ENCODE measurements at regions not wholly inside any gene's neighbourhood (a gene's known extent, or its start where the extent isn't known, plus 50 kb on each side); places are given as distances from the start of the nearest gene placed in this dataset.

DNA sequence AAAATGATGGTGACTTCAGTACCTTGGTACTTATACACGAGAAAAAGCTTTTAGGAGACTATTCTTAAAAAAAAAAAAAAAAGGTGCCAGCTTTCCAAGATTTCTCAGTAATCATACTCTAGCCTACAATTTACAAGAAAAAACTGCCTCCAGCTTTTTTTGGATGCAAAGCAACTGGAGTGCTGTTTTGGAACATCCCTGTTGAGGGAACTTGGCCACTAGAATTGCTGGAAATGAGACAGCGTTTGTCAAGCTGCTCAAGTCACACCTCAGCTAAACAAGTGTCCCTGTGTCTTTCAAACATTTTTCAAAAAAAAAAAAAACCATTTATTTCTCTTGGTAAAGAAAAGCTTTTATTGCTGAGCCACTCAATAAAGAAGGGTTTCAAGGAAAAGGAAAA lies 413.1 kb upstream of the ARGLU1 start:
- TF ChIP-seq POLR2A (IDR thresholded peaks at IDR 0.05): no peak
- TF ChIP-seq, protein P1, sequence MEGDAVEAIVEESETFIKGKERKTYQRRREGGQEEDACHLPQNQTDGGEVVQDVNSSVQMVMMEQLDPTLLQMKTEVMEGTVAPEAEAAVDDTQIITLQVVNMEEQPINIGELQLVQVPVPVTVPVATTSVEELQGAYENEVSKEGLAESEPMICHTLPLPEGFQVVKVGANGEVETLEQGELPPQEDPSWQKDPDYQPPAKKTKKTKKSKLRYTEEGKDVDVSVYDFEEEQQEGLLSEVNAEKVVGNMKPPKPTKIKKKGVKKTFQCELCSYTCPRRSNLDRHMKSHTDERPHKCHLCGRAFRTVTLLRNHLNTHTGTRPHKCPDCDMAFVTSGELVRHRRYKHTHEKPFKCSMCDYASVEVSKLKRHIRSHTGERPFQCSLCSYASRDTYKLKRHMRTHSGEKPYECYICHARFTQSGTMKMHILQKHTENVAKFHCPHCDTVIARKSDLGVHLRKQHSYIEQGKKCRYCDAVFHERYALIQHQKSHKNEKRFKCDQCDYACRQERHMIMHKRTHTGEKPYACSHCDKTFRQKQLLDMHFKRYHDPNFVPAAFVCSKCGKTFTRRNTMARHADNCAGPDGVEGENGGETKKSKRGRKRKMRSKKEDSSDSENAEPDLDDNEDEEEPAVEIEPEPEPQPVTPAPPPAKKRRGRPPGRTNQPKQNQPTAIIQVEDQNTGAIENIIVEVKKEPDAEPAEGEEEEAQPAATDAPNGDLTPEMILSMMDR (IDR thresholded peaks at IDR 0.05): no peak
